H1 (cell line): ENCODE measurements at regions not wholly inside any gene's neighbourhood (a gene's known extent, or its start where the extent isn't known, plus 50 kb on each side); places are given as distances from the start of the nearest gene placed in this dataset.

Source experiments
- CTCF ChIA-PET: fragments of 300-600 bp; sonication (Branson Sonifier 250); formaldehyde crosslinking; loops from one replicate; lab custom pipeline; 2021; ENCODE audit not compliant: partially characterized antibody; lab: Charles Lee
- POLR2A ChIA-PET: fragments of 300-600 bp; sonication (Branson Sonifier 250); formaldehyde crosslinking; loops from one replicate; lab custom pipeline; 2021; ENCODE audit warnings: inconsistent platforms; ENCODE audit not compliant: partially characterized antibody; lab: Charles Lee
- DNase-seq, 2 experiments: peaks; one replicate each; pipeline versions ENCODE4 v3.0.0 to v3.0.0-alpha.2; 2010 to 2022; ENCODE audit warnings: low spot score in 2 of 2, low read depth in 1 of 2, mixed read lengths in 1 of 2
- FAIRE-seq: peaks from 2 replicates; lab custom pipeline; 2011; peaks lifted over from hg19 to GRCh38; lab: Jason Lieb, UNC
- H2AFZ ChIP-seq: 2 replicates; pipeline ENCODE4 v1.8.1; 2012; ENCODE audit warnings: low read length, inconsistent platforms
- H2AK5ac ChIP-seq: 2 replicates; pipeline ENCODE4 v1.6.1; 2013; ENCODE audit warnings: low read depth, low read length
- H2BK120ac ChIP-seq: replicated peaks from 2 replicates; pipeline ENCODE3; 2013; ENCODE audit warnings: low read depth, low read length, inconsistent platforms
- H2BK12ac ChIP-seq: 2 replicates; pipeline ENCODE4 v1.6.1; 2013; ENCODE audit warnings: low read depth, low read length
- H2BK15ac ChIP-seq: 2 replicates; pipeline ENCODE4 v1.6.1; 2013; ENCODE audit warnings: low read length
- H2BK20ac ChIP-seq: 2 replicates; pipeline ENCODE4 v1.6.1; 2013; ENCODE audit warnings: low read length
- H2BK5ac ChIP-seq: 2 replicates; pipeline ENCODE4 v1.6.1; 2013; ENCODE audit warnings: low read depth, low read length
- H3K14ac ChIP-seq: 2 replicates; pipeline ENCODE4 v1.6.1; 2013; ENCODE audit warnings: inconsistent platforms; ENCODE audit not compliant: insufficient read length
- H3K18ac ChIP-seq: 2 replicates; pipeline ENCODE4 v1.6.1; 2013; ENCODE audit warnings: low read length; ENCODE audit errors: extremely low read depth
- H3K23ac ChIP-seq: 2 replicates; pipeline ENCODE4 v1.6.1; 2013; ENCODE audit warnings: inconsistent platforms; ENCODE audit not compliant: insufficient read length
- H3K23me2 ChIP-seq: 2 replicates; pipeline ENCODE4 v1.6.1; 2013; ENCODE audit warnings: low read depth, low read length
- H3K27ac ChIP-seq: 2 replicates; pipeline ENCODE4 v1.6.1; 2011; ENCODE audit warnings: low read depth, low read length, inconsistent platforms
- H3K27me3 ChIP-seq, 4 experiments: replicated peaks in 1 of 4; 1 replicate in 1 of 4; 2 replicates in 3 of 4; pipeline versions ENCODE4 v1.6.1 to v1.8.1; 2011 to 2013; ENCODE audit warnings: low read length in 3 of 4, mild to moderate bottlenecking in 3 of 4, inconsistent platforms in 2 of 4, mixed read lengths in 2 of 4, moderate library complexity in 1 of 4; ENCODE audit not compliant: control insufficient read depth in 3 of 4, insufficient read depth in 3 of 4; ENCODE audit errors: extremely low read depth in 1 of 4
- H3K36me3 ChIP-seq, 4 experiments: 2 replicates each; pipeline versions ENCODE4 v1.6.1 to v1.8.1; 2011 to 2013; ENCODE audit warnings: mild to moderate bottlenecking in 4 of 4, low read length in 3 of 4, moderate library complexity in 2 of 4, control low read depth in 1 of 4, inconsistent platforms in 1 of 4; ENCODE audit not compliant: insufficient read depth in 4 of 4, control insufficient read depth in 2 of 4
- H3K4ac ChIP-seq: replicated peaks from 2 replicates; pipeline ENCODE3; 2013; ENCODE audit warnings: low read length, low read depth, mixed read lengths, inconsistent platforms; ENCODE audit not compliant: insufficient read length
- H3K4me1 ChIP-seq, 4 experiments: replicated peaks in 1 of 4; 1 replicate in 1 of 4; 2 replicates in 3 of 4; pipeline versions ENCODE4 v1.6.1 to v1.8.1; 2011 to 2013; ENCODE audit warnings: low read length in 3 of 4, inconsistent platforms in 2 of 4, mixed read lengths in 1 of 4; ENCODE audit not compliant: insufficient read depth in 4 of 4, control insufficient read depth in 3 of 4
- H3K4me2 ChIP-seq, 2 experiments: 2 replicates each; pipeline versions ENCODE4 v1.6.1 to v1.8.1; 2011 to 2013; ENCODE audit warnings: low read depth in 2 of 2, low read length in 2 of 2, control low read depth in 1 of 2, inconsistent platforms in 1 of 2, mild to moderate bottlenecking in 1 of 2; ENCODE audit not compliant: insufficient read depth in 1 of 2
- H3K4me3 ChIP-seq, 4 experiments: fragments of 200-600, 300-600 bp in 1 of 4; sonication (generic), shearing (Covaris generic), sonication (Bioruptor Twin) in 1 of 4; 2 replicates each; pipeline versions ENCODE4 v1.5.1 to v1.8.1; 2011 to 2016; ENCODE audit warnings: low read length in 4 of 4, low read depth in 3 of 4, control low read depth in 2 of 4, inconsistent platforms in 2 of 4, mild to moderate bottlenecking in 2 of 4, mixed read lengths in 1 of 4, moderate library complexity in 1 of 4; ENCODE audit not compliant: insufficient read depth in 2 of 4; ENCODE audit errors: extremely low read depth in 1 of 4
- H3K56ac ChIP-seq: replicated peaks from 2 replicates; pipeline ENCODE3; 2013; ENCODE audit warnings: low read depth, mild to moderate bottlenecking, mixed read lengths, low read length, inconsistent platforms; ENCODE audit not compliant: insufficient read length
- H3K79me1 ChIP-seq: 2 replicates; pipeline ENCODE4 v1.6.1; 2013; ENCODE audit warnings: low read depth, low read length, control low read depth
- H3K79me2 ChIP-seq, 2 experiments: 2 replicates each; pipeline versions ENCODE4 v1.6.1 to v1.8.1; 2012 to 2013; ENCODE audit warnings: low read length in 2 of 2, mild to moderate bottlenecking in 2 of 2, inconsistent platforms in 1 of 2; ENCODE audit not compliant: insufficient read depth in 2 of 2, control insufficient read depth in 1 of 2
- H3K9ac ChIP-seq, 4 experiments: replicated peaks in 1 of 4; 1 replicate in 1 of 4; 2 replicates in 3 of 4; pipeline versions ENCODE4 v1.6.1 to v1.8.1; 2011 to 2013; ENCODE audit warnings: low read depth in 3 of 4, low read length in 3 of 4, control low read depth in 2 of 4, mild to moderate bottlenecking in 2 of 4, moderate library complexity in 2 of 4, inconsistent platforms in 1 of 4; ENCODE audit errors: extremely low read depth in 1 of 4
- H3K9me3 ChIP-seq, 2 experiments: 2 replicates each; pipeline versions ENCODE4 v1.6.1 to v1.8.1; 2012 to 2013; ENCODE audit warnings: mild to moderate bottlenecking in 2 of 2, moderate library complexity in 2 of 2, control low read depth in 1 of 2, inconsistent platforms in 1 of 2, low read depth in 1 of 2, low read length in 1 of 2, mixed read lengths in 1 of 2; ENCODE audit not compliant: insufficient read depth in 2 of 2
- H4K20me1 ChIP-seq, 2 experiments: replicated peaks in 1 of 2; 2 replicates each; pipeline versions ENCODE3 to v1.8.1; 2011 to 2013; ENCODE audit warnings: inconsistent platforms in 2 of 2, low read length in 2 of 2, mild to moderate bottlenecking in 1 of 2; ENCODE audit not compliant: insufficient read depth in 2 of 2, control insufficient read depth in 1 of 2
- H4K5ac ChIP-seq: 2 replicates; pipeline ENCODE4 v1.6.1; 2013; ENCODE audit warnings: low read length, low read depth, mixed read lengths, inconsistent platforms; ENCODE audit not compliant: insufficient read length
- H4K8ac ChIP-seq: 2 replicates; pipeline ENCODE4 v1.8.0; 2013; ENCODE audit warnings: mild to moderate bottlenecking, moderate library complexity, low read length, inconsistent platforms; ENCODE audit not compliant: insufficient read depth; ENCODE audit errors: extremely low read depth
- H4K91ac ChIP-seq: replicated peaks from 2 replicates; pipeline ENCODE3; 2013; ENCODE audit warnings: low read length, mixed read lengths, inconsistent platforms; ENCODE audit not compliant: insufficient read length
- RXRA ChIP-seq: IDR thresholded peaks from 2 replicates; pipeline ENCODE4 v1.6.1; 2011; ENCODE audit warnings: low read depth, mild to moderate bottlenecking, low read length, moderate library complexity; ENCODE audit not compliant: insufficient read depth
- WGBS, 2 experiments: shearing (Covaris generic) in 1 of 2; methylation state at CpG; one replicate each; pipeline versions ENCODE4 v1.1.6 to v1.1.7; 2013 to 2015; ENCODE audit warnings: low lambda C conversion rate in 2 of 2, mixed read lengths in 2 of 2, inconsistent platforms in 1 of 2, low coverage in 1 of 2, missing lambda C conversion rate in 1 of 2; ENCODE audit not compliant: insufficient replicate concordance in 2 of 2, insufficient coverage in 1 of 2, insufficient read length in 1 of 2; ENCODE audit errors: extremely low coverage in 1 of 2, missing lambda C conversion rate in 1 of 2; 5-methylcytosine and 5-hydroxymethylcytosine counted together

GRCh38 chr10:27440478-27440877, 63.6 kb upstream of the RAB18 start:
- Histone ChIP-seq H3K56ac (no peak overlapping the region), H3K4me1 (no peaks in the 10 kb centered on the region), H4K5ac (no peak overlapping the region), H2BK5ac (no peak overlapping the region), H3K23me2 (no peaks in the 10 kb centered on the region), H2AK5ac (no peak overlapping the region), H3K79me2 (no peaks in the 10 kb centered on the region), H4K8ac (no peak overlapping the region), H2BK20ac (no peak overlapping the region), H3K9ac (no peak overlapping the region), H4K20me1 (no peaks in the 10 kb centered on the region), H3K18ac (no peak overlapping the region), H3K14ac (no peak overlapping the region), H3K23ac (no peak overlapping the region), H3K4me2 (no peak overlapping the region), H2BK15ac (no peak overlapping the region), H3K9me3 (no peaks in the 10 kb centered on the region), H4K91ac (no peak overlapping the region), H3K27me3 (no peaks in the 10 kb centered on the region), H3K4ac (no peak overlapping the region), H2BK120ac (no peak overlapping the region), H3K36me3 (no peaks in the 10 kb centered on the region), H3K27ac (no peak overlapping the region), H2AFZ (no peak overlapping the region), H3K79me1 (no peaks in the 10 kb centered on the region), H3K4me3 (no peak overlapping the region), H2BK12ac (no peak overlapping the region)
- DNase-seq (no peak), FAIRE-seq (no peak)
- ChIA-PET CTCF (interaction anchor here (1.3 kb wide), 1 partner anchor 39 kb away, joined by 5 read pairs; no protein-coding TSS in a partner anchor), POLR2A (no interaction called here)
- WGBS, 2 experiments, result 94% methylated on average over 2 of the region's 2 CpGs; no CpG with 5 or more reads in 1 of the 2 experiments
- no peak for TF ChIP-seq RXRA
